ENCODE measurements at regions not wholly inside any gene's neighbourhood (a gene's known extent, or its start where the extent isn't known, plus 50 kb on each side); places are given as distances from the start of the nearest gene placed in this dataset.

- DNase-seq, result no peak
These were observed 63.2 kb upstream of the ELN start for GRCh38 chr7:73964786-73965185.

- no peak for DNase-seq
These were observed 61.7 kb upstream of the ELN start for GRCh38 chr7:73966062-73966940.

- peak in 1 of 4 experiments; percentile 17 for DNase-seq
These were observed 60.8 kb upstream of the ELN start for GRCh38 chr7:73966941-73967831.

GRCh38 chr7:73967832-73968290 lies 60.1 kb upstream of the ELN start:
- DNase-seq, result peak in 1 of 4 experiments; percentile 13

GRCh38 chr7:73968487-73968886 lies 59.5 kb upstream of the ELN start:
- DNase-seq, result peak in 2 of 4 experiments; percentile 23

GRCh38 chr7:73969991-73970390 lies 58.0 kb upstream of the ELN start:
- no peak for DNase-seq

- DNase-seq, result no peak
These were observed 57.2 kb upstream of the ELN start for GRCh38 chr7:73970801-73971229.

- DNase-seq, result no peak
These were observed 56.7 kb upstream of the ELN start for GRCh38 chr7:73971322-73971703.

- no peak for DNase-seq
These were observed 56.1 kb upstream of the ELN start for GRCh38 chr7:73971704-73972341.

GRCh38 chr7:73972614-73973013 lies 55.4 kb upstream of the ELN start:
- no peak for DNase-seq

GRCh38 chr7:73973091-73973490 lies 54.9 kb upstream of the ELN start:
- DNase-seq, result no peak

GRCh38 chr7:73974101-73974947 lies 53.6 kb upstream of the ELN start:
- DNase-seq, result no peak

GRCh38 chr7:73974948-73975926 lies 52.7 kb upstream of the ELN start:
- DNase-seq, result no peak

GRCh38 chr7:73976761-73977618 lies 51.0 kb upstream of the ELN start:
- DNase-seq, result no peak

GRCh38 chr7:73977619-73978618 lies 50.1 kb upstream of the ELN start:
- no peak for DNase-seq

Measured in suppressor macrophage (primary cell).